Parathyroid adenoma (tissue), 2 donors: ENCODE measurements at regions not wholly inside any gene's neighbourhood (a gene's known extent, or its start where the extent isn't known, plus 50 kb on each side); places are given as distances from the start of the nearest gene placed in this dataset.

Source experiments
- H2AFZ ChIP-seq: fragments of 300-600 bp; sonication (generic); one replicate; pipeline ENCODE4 v1.7.0; 2017; ENCODE audit warnings: antibody characterized with exemption, mild to moderate bottlenecking
- H3K27ac ChIP-seq: fragments of 300-600 bp; sonication (generic); one replicate; pipeline ENCODE4 v1.7.0; 2017
- H3K27me3 ChIP-seq: fragments of 300-600 bp; sonication (generic); one replicate; pipeline ENCODE4 v1.7.0; 2017; ENCODE audit warnings: low read length; ENCODE audit not compliant: control insufficient read depth, insufficient read depth
- H3K36me3 ChIP-seq: fragments of 300-600 bp; sonication (generic); one replicate; pipeline ENCODE4 v1.7.0; 2017; ENCODE audit warnings: low read length; ENCODE audit not compliant: control insufficient read depth, insufficient read depth
- H3K4me1 ChIP-seq: fragments of 300-600 bp; sonication (generic); one replicate; pipeline ENCODE4 v1.7.0; 2017; ENCODE audit warnings: control low read depth
- H3K4me2 ChIP-seq: fragments of 300-600 bp; sonication (generic); one replicate; pipeline ENCODE4 v1.7.0; 2017; ENCODE audit warnings: low read length
- H3K4me3 ChIP-seq: fragments of 300-600 bp; sonication (generic); one replicate; pipeline ENCODE4 v1.7.0; 2017; ENCODE audit warnings: low read depth, low read length
- H3K79me2 ChIP-seq: fragments of 300-600 bp; sonication (generic); one replicate; pipeline ENCODE4 v1.7.0; 2017; ENCODE audit warnings: control low read depth
- H3K9ac ChIP-seq: fragments of 300-600 bp; sonication (generic); one replicate; pipeline ENCODE4 v1.7.0; 2017; ENCODE audit warnings: mild to moderate bottlenecking
- H3K9me3 ChIP-seq: fragments of 300-600 bp; sonication (generic); one replicate; pipeline ENCODE4 v1.7.0; 2017; ENCODE audit warnings: low read length; ENCODE audit not compliant: control insufficient read depth
- TF ChIP-seq, protein P1 (sequence below): fragments of 300-600 bp; sonication (generic); IDR thresholded peaks from one replicate; pipeline ENCODE4 v1.7.0; 2017; ENCODE audit warnings: antibody characterized with exemption, mild to moderate bottlenecking
- donor health status: primary hyperparathyroidism.

DNA sequence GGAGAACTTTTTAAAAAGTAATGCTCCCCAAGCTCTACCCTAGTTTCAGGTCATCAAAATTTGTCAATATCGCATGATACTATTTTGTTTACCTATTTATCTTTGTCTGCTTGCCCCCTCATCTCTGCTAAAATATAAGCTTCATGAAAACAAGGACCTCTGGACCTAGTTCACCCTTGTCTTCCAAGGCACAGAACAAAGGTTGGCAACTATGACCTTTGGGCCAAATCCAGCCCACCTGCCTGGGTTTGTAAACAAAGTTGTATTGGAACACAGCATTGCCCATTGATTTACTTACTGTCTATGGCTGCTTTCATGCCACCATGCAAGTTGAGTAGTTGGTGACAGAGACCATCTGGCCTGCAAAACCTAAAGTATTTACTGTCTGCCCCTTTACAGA is 462.2 kb upstream of the SUCLG2 start:
- no peak overlapping the region for H3K4me2 ChIP-seq
- no peaks in the 10 kb centered on the region for H3K36me3 ChIP-seq
- H3K4me1 ChIP-seq = no peaks in the 10 kb centered on the region
- H2AFZ ChIP-seq = no peak overlapping the region
- H3K9ac ChIP-seq = no peak overlapping the region
- H3K79me2 ChIP-seq = no peaks in the 10 kb centered on the region
- TF ChIP-seq, protein P1, sequence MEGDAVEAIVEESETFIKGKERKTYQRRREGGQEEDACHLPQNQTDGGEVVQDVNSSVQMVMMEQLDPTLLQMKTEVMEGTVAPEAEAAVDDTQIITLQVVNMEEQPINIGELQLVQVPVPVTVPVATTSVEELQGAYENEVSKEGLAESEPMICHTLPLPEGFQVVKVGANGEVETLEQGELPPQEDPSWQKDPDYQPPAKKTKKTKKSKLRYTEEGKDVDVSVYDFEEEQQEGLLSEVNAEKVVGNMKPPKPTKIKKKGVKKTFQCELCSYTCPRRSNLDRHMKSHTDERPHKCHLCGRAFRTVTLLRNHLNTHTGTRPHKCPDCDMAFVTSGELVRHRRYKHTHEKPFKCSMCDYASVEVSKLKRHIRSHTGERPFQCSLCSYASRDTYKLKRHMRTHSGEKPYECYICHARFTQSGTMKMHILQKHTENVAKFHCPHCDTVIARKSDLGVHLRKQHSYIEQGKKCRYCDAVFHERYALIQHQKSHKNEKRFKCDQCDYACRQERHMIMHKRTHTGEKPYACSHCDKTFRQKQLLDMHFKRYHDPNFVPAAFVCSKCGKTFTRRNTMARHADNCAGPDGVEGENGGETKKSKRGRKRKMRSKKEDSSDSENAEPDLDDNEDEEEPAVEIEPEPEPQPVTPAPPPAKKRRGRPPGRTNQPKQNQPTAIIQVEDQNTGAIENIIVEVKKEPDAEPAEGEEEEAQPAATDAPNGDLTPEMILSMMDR = no peak
- H3K27ac ChIP-seq = no peak overlapping the region
- no peaks in the 10 kb centered on the region for H3K9me3 ChIP-seq
- no peak overlapping the region for H3K4me3 ChIP-seq
- no peaks in the 10 kb centered on the region for H3K27me3 ChIP-seq

DNA sequence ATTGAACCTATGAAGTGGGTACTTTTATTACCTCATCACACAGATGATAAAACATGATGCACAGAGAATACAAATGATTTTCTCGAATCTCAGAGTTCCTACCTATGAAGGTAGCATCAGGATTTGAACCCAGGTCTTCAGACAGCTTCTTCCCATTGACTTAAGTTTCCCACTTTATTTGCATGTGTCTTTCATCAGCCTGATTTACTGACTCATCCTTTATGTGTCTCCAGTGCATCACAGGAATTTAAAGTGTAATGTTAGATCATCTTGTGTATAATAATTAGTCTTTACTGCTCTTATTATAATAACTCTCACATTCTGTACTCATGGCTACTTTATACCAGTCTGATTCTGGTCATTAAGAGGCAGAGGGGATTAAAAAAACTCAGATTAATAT is 449.4 kb upstream of the SUCLG2 start:
- TF ChIP-seq, protein P1 = no peak
- H3K4me3 ChIP-seq = no peak overlapping the region
- H3K27me3 ChIP-seq = no peaks in the 10 kb centered on the region
- no peak overlapping the region for H3K9ac ChIP-seq
- H3K36me3 ChIP-seq = no peaks in the 10 kb centered on the region
- H2AFZ ChIP-seq = no peak overlapping the region
- no peak overlapping the region for H3K27ac ChIP-seq
- H3K79me2 ChIP-seq = no peaks in the 10 kb centered on the region
- no peaks in the 10 kb centered on the region for H3K4me1 ChIP-seq
- no peaks in the 10 kb centered on the region for H3K9me3 ChIP-seq
- H3K4me2 ChIP-seq = no peak overlapping the region

DNA sequence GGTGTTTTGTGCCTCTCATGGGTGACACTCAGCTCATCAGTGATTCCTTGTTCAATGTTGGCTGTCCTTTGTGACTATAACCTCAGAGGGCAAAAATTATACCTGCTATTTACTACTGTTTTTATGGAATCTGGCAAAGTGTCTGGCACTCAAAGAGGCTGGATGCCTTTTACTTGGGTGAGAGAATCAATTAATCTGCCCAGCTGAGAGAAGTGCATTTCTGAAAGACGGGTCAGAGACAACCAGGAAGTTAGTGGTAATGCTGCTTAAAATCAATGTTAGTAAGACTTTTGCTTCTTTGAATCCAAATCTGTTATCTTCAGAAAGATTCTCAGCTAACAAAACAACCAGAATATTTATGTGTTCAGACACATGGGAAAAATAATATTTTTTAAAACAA is 436.2 kb upstream of the SUCLG2 start:
- H3K4me3 ChIP-seq = no peak overlapping the region
- no peaks in the 10 kb centered on the region for H3K36me3 ChIP-seq
- TF ChIP-seq, protein P1 = no peak
- H3K79me2 ChIP-seq = no peaks in the 10 kb centered on the region
- no peaks in the 10 kb centered on the region for H3K4me1 ChIP-seq
- H3K4me2 ChIP-seq = no peak overlapping the region
- no peak overlapping the region for H3K27ac ChIP-seq
- no peak overlapping the region for H3K9ac ChIP-seq
- H3K27me3 ChIP-seq = no peaks in the 10 kb centered on the region
- H3K9me3 ChIP-seq = no peaks in the 10 kb centered on the region
- no peak overlapping the region for H2AFZ ChIP-seq

DNA sequence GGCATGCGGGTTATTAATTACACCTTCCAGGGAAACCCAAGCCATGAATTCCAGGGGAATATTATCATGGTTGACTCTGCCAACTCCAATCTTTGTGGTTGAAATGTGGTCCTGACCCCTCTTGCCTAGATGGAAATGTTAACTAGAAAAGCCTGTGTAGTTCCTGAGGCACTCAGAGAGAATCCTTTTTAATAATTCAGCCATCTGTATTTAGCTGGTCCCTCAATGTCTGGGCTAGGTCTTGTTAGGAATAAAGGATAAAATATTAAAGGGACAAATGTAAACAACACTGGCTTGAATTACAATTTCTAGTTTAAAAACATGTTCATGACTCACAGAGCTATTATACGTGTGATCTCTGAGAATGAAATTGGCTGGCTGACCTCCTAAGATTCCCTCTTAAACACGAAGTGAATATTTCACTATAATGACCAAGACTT is 435.2 kb upstream of the SUCLG2 start:
- Histone ChIP-seq H3K27ac (no peak overlapping the region), H3K36me3 (no peaks in the 10 kb centered on the region), H3K9ac (no peak overlapping the region), H3K27me3 (no peaks in the 10 kb centered on the region), H3K79me2 (no peaks in the 10 kb centered on the region), H2AFZ (no peak overlapping the region), H3K4me1 (no peaks in the 10 kb centered on the region), H3K4me2 (no peak overlapping the region), H3K4me3 (no peak overlapping the region), H3K9me3 (no peaks in the 10 kb centered on the region)
- TF ChIP-seq, protein P1 = no peak

DNA sequence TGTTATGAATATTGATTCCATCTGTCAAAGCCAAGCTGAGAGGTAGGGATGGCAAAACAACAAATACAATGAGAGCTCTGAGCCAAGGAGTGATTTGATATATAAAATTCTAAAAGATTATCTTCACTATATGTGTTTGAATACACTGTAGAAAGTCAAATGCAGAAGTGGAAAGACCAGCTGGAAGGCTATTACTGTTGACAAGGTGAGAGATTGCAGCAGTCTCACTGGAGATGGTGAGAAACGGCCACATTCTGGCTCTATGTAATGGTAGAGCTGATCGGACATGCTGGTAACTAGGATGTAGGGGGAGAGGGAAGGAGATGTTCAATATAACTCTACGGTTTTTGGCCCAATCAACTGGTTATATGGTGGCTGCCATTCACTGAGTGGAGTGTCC is 434.2 kb upstream of the SUCLG2 start:
- H3K79me2 ChIP-seq = no peaks in the 10 kb centered on the region

More for the DNA sequence above, 434.2 kb upstream of the SUCLG2 start:
- Histone ChIP-seq H3K9me3 (no peaks in the 10 kb centered on the region), H3K27me3 (no peaks in the 10 kb centered on the region), H3K4me1 (no peaks in the 10 kb centered on the region), H3K4me2 (no peak overlapping the region), H2AFZ (no peak overlapping the region), H3K9ac (no peak overlapping the region), H3K36me3 (no peaks in the 10 kb centered on the region), H3K27ac (no peak overlapping the region), H3K4me3 (no peak overlapping the region)
- TF ChIP-seq, protein P1 = no peak
